IMR-90 (cell line): ENCODE measurements at regions not wholly inside any gene's neighbourhood (a gene's known extent, or its start where the extent isn't known, plus 50 kb on each side); places are given as distances from the start of the nearest gene placed in this dataset.

Experiments
- FOS ChIP-seq: fragments of 150-350 bp; IDR thresholded peaks from 2 replicates; pipeline ENCODE4 v1.6.1; 2016; ENCODE audit warnings: low read depth, low read length
- TF ChIP-seq, protein P1 (sequence below): conservative IDR thresholded peaks from 2 replicates; pipeline ENCODE4 v1.5.1; 2012; ENCODE audit warnings: mild to moderate bottlenecking, low read depth, low read length, improper control_type of control experiment

DNA sequence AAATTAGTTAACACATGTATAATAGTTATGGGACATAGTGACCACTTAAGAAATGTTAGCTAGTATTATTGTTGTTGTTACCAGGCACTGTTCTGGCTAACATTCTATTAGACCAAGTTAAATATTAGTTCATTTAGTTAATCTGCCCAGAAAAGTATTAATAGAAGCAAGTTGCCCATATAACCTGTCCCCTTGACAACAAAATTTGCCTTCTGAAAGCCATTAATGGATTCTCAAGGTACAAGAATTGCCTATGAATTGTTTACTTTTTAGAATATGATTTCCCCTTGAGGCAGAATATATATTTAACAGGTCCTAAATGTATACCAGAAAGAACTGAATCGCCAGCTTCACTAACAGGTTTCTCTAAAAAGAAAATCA is 167.3 kb upstream of the TMCC3 start:
- no peak for TF ChIP-seq FOS
- TF ChIP-seq, protein P1, sequence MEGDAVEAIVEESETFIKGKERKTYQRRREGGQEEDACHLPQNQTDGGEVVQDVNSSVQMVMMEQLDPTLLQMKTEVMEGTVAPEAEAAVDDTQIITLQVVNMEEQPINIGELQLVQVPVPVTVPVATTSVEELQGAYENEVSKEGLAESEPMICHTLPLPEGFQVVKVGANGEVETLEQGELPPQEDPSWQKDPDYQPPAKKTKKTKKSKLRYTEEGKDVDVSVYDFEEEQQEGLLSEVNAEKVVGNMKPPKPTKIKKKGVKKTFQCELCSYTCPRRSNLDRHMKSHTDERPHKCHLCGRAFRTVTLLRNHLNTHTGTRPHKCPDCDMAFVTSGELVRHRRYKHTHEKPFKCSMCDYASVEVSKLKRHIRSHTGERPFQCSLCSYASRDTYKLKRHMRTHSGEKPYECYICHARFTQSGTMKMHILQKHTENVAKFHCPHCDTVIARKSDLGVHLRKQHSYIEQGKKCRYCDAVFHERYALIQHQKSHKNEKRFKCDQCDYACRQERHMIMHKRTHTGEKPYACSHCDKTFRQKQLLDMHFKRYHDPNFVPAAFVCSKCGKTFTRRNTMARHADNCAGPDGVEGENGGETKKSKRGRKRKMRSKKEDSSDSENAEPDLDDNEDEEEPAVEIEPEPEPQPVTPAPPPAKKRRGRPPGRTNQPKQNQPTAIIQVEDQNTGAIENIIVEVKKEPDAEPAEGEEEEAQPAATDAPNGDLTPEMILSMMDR: no peak
